ENCODE measurements at regions not wholly inside any gene's neighbourhood (a gene's known extent, or its start where the extent isn't known, plus 50 kb on each side); places are given as distances from the start of the nearest gene placed in this dataset.
"Not testable (repeated sequence)": the region's sequence is repeated elsewhere in the genome, so short reads cannot be mapped to it uniquely, and the experiment has no call there.

DNA sequence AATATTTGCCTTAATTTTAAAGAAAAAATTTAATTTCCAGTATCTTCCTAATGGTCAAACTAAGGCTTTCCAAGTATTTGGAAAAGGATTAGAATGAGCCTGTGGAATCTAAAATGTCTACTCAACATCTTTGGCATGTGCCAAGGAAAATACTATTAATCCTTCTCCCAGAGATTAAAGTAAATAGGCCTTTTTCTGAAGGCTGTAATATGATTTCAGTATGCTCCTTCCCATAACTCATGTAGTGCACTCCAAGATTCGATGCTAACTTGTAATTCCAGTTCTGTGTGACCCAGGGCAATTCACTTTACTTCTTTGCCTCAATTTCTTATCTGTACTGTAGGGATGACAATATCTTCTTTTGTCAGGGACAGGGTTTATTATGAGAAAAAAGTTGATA lies 196.9 kb downstream of the ZIC5 start:
- no peak for DNase-seq (ENCODE audit: low read depth)

DNA sequence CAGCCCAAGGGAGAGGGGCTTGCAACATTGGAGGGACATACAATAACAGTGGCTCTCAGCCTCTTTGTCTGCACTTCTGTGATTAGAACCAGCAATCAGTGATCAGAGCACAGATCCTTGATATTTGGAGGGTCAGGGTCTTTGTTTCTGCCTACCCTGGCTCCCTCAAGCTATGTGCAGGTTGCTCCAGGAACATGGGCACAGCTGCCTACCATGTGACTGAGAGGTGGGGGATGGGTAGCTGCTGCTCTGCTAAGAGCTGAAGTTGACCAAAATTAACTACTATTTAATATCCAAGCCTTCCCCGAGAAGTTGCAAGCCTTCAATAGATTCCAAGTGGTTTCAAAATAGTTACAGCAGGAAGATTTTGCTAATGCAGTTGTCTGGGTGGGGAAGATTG lies 202.6 kb downstream of the ZIC5 start:
- no peak for DNase-seq (ENCODE audit: low read depth)

DNA sequence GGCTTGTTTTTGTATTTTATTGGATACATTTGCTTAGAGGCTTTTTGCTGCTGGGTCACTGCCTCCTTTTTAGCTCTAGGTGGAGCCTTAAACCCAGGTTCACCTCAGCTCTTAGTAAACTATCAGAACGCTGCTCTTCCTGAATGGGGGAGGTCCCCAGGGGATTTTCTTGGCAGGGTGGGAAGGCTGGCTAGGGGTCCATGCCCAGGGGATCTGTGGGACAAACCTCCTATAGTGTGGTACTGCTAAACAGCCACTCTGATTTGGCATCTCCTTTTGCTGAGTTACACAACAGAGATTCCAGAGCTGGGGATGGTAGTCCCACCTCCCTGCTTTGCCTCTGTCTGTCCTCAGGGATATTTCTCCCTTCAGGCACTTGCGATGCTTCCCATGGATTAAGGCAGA lies 204.9 kb downstream of the ZIC5 start:
- DNase-seq (ENCODE audit: low read depth) = no peak

DNA sequence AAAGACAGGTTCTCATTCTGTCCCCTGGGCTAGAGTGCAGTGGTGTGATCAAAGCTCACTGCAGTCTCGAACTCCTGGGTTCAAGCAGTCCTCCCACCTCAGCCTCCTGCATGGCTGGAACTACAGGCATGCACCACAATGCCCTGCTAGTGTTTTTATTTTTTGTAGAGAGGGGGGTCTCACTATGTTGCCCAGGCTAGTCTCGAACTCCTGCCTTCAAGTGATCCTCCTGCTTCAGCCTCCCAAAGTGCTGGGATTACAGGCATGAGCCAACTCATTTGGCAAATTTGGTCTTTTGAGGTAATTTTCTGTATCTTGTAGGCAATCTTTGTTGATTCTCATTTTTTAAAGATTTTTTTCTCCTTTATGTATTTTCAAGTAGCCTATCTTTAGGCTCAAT lies 205.7 kb downstream of the ZIC5 start:
- DNase-seq (ENCODE audit: low read depth) = no peak

DNA sequence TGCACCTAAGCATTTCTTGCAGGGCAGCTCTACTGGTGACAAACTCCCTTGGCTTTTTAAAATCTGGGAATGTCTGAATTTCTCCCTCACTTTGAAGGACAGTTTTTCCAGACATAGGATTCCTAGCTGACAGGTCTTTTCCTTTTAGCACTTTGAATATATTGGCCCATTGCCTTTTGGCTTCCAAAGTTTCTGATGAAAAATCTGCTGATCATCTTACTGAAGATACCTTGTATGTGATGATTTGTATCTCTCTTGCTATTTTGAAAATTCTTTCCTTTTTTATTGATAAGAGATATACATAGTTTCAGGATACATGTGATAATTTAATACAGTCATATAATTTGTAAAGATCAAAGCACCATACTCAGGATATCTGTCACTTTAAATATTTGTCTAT lies 211.1 kb downstream of the ZIC5 start:
- DNase-seq (ENCODE audit: low read depth) = no peak

DNA sequence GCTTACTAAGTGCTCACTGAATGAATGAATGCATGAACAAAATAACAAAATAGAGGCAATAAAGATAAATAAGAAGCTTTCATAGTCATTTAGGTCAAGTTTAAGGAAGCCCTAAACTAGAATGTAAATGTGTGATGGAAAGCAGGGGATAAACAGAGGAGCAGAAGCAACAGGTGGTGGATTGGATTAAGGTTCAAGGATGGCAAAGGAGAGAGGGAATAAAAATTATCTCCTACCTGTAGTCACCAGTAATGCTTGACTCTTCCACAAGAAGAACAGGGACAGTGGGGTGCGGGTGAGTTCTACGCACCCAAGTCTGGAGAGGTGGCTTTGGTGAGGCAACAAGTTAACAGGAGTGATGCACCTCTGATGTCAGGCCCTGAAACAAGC lies 212.4 kb downstream of the ZIC5 start:
- no peak for DNase-seq (ENCODE audit: low read depth)

DNA sequence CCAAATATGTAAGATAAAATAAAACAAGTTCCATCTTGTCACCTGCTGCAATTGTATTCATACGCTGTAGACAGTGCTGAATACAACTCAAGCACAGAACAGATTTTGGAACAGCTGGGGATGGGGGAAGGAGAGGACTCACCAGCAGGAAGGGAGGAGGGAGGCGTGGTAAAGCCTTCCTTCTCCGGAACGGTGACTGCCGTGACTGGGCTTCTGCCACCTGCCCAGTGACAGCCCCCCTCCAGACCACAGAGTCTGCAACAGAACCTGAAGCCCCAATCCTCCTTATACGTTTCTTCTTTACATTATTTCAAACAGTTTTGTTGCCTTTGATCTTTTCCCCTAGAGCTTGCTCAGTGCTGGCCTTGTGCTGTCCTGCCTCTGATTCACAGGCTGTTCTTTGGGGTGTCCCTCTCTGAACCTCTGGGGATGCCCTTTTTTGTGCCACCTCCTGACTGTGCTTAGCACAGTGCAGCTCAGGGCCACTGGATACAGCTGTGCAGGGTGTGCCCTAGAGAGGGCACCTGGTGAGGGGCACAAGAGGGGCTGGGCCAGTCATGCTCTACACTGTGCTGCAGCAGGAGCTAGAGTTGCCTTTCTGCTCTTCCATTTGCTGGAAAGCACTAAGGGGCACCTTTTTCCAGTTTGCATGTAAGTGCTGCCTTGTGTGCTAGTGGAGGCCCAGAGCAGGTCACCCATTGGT lies 213.0 kb downstream of the ZIC5 start:
- no peak for DNase-seq (ENCODE audit: low read depth)

DNA sequence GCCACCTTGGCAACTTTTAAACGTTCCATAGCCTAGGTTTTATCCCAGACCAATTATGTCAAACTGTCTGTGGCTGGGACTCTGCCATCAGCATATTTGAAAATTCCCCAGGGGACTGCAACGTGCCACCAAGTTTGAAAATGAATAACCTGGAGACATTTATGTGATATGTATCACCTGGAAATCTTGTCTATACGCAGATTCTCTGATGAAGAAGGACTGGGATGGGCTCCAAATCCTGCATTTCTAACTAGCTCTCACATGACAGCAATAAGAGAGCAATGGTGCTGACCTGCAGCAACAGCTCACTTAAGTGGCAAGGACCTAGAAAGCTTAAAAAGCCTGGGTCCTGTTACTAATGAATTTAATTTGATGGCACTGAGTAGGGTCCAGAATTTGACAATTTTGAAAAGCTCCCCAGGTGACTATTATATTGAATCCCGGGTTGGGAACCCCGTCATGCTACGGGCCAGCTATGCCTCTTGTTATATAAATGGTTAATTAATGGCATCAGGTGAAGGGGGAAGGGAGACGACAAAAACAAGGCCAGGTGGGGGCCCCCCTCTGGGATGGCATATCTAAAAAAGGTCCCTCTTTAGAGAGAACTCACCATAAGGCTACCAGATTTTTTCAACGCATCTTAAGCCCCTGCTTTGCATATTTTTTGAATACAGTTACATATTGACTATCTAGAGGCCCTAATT lies 213.7 kb downstream of the ZIC5 start:
- no peak for DNase-seq (ENCODE audit: low read depth)

DNA sequence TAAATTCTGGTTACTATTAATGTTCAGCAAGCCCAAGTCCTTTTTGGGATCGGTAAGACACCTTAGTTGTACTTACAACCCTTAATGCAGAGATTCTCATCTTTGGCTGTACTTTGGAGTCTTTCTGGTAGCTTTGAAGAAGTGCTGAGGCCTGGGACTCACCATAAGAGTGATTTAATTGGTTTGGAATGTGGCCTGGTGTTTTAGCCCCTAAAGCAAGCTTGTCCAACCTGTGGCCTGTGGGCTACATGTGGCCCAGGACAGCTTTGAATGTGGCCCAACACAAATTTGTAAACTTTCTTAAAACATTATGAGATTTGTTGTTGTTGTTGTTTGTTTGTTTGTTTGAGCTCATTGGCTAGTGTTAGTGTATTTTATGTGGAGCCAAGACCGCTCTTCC lies 215.3 kb downstream of the ZIC5 start:
- DNase-seq (ENCODE audit: low read depth) = no peak

DNA sequence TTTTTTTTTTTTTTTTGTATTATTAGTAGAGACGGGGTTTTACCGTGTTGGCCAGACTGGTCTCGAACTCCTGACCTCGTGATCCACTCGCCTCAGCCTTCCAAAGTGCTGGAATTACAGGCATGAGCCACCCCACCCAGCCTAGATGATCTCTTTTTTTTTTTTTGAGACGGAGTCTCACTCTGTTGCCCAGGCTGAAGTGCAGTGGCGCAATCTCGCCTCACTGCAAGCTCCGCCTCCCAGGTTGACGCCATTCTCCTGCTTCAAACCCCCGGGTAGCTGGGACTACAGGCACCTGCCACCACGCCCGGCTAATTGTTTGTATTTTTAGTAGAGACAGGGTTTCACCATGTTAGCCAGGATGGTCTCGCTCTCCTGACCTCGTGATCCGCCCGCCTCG lies 216.8 kb downstream of the ZIC5 start:
- DNase-seq (ENCODE audit: low read depth) = not testable (repeated sequence)

DNA sequence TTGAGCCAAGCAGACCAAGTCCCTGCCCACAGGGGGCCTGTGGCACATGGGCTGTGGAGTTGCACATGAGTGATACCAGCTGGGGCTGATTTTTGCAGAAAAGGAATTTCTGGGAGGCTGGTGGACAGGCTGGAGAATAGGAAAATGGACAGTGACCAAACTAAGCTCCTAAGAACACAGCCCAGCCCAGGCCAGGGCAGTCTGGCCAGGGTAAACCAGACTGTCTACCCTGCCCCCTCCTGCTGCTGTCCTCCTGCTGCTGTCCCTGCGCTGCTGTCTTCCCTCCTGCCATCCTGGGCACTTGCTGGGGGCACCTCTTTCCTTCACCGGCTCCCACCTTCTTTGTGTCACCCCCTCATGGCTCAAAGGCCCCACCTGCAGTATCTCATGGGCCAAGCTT lies 219.2 kb downstream of the ZIC5 start:
- no peak for DNase-seq (ENCODE audit: low read depth)

DNA sequence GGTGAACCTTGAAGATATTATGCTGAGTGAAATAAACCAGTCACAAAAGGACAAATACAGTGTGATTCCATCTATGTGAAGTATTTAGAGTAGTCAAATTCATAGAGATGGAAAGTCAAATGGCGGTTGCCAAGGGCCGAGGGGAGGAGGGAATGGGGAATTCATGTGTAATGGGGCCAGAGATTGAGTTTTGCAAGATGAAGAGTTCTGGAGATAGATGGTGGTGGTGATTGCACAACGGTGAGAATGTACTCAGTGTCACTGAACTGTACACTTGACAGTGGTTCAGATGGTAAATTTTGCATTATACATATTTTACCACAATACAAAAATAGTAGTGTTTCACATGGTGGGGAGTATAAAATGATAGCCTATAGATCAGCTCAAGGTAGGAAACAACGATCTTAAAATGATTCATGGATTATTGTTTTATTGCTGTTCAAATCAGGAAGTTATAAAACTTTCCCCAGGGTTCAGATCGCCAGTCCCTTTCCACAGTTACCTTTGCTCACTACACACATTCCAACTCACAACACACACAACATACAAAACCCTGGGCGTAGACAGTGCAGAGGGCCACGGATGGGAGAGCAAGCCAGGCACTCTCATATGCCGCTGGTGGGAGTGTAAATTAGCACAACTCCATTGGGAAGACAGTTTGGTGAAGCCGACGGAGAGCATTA lies 219.9 kb downstream of the ZIC5 start:
- DNase-seq (ENCODE audit: low read depth) = no peak

DNA sequence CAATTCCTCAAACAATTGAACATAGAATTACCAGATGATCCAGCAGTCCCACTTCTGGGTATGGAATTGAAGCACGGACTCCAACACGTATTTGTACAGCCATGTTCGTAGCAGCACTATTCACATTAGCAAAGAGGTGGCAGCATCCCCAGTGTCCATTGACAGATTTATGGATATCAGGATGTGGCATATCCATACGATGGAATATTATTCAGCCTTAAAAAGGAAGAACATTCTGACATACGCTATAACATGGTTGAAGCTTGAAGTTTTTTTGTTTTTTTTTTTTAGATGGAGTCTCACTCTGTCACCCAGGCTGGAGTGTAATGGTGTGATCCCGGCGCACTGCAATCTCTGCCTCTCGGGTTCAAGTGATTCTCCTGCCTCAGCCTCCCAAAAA lies 220.6 kb downstream of the ZIC5 start:
- DNase-seq (ENCODE audit: low read depth) = no peak

DNA sequence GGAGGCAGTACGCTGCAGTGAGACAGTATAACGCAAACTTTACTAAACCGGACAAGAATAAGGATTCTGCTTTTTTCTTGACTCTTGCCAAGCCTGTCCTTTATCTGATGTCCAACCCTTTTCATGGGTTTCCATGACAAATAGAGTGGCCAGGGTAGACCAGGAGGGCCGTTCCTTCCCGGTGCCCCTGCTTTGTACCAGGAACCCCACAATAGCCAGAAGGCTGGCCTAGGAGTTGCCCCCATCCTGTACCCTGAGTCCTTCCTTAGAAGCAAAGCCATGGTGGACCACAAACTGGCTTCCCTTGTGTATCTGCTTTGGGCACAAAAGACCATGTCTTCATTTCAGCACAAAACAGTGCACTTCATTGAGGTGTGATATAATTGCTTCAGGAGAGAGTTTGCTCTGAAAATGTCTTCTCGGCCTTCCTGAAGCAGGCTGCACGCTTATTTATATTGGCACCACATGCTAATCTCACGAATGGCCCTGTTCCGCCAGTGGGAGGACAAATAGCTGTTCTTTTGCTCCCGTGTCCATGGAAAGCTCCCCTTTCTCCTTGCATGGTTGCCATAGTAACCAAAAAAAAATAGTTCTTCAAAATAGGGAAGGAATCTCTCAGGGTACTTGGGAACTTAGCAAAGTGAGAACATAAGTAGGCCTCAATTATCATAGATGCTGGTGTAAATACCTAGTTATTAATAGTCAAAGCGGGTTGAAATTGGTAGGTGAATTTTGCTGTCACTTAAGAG lies 222.1 kb downstream of the ZIC5 start:
- no peak for DNase-seq (ENCODE audit: low read depth)

DNA sequence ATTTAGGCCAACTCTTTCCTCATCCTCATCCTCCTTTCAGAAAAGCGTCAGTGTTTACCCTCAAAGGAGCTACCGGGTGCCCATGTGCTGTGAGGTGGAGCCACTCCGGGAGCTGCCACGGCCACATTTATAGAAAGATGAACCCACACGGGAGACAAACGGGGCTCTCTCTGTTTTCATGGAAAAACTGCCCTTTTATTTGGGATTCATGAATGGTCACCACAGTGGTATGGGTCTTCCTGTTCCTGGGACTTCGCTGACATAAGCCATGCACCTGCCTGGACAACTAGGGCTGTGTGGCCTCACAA lies 224.2 kb downstream of the ZIC5 start:
- DNase-seq (ENCODE audit: low read depth) = no peak

DNA sequence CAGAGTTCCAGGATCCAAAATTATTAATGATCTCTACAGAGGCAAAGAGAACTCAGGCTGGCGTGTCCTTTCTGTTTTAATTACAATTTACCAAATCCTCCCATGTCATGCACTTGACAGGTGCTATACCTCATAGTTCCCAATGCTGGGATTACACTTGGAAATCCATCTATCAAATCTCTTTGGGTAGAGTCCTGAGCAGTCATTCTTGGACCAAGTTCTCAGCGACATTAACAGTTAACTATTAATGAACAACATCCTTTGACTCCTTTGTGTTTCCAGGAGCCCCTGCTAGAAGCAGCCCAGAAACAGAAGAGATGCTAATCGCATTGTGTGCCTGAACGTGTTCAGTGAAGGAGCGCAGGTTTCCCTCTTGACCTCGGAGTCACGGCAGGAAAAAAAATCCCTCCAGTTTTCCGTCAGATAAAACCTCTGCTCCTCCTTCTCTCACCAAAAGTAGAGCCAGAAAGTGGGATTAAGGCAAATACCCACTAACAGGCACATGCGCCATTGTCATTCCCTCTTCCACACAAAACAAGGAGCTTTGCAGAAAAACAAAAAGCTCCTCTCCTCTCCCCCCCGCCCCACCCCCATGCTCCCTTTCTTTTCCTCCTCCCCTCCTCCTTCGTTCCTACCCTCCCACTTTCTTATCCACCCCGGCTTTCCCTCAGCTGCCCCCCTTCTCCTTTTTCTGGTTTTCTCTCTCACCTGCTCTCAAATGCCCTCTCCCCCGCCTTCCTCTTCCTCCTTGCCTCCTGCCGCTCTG lies 224.7 kb downstream of the ZIC5 start:
- DNase-seq (ENCODE audit: low read depth) = no peak

DNA sequence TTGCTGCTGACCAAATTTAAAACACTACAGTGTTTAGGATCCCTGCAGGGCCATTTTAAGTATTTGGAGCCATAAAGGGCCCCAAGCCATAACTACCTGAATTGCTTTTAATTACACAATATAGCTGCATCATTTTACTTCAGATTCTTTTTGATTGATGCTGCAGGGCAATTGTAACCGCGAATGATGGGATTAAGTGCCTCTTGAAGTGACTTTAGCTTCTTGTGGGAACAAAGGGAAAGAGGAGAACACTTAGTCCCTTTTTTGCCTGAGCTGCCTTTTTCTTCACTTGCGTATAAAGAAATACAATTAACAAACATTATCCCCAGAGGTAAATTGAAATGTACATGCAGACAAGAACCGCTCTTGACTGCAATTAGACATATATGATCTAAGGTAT lies 228.5 kb downstream of the ZIC5 start:
- DNase-seq (ENCODE audit: low read depth) = no peak

DNA sequence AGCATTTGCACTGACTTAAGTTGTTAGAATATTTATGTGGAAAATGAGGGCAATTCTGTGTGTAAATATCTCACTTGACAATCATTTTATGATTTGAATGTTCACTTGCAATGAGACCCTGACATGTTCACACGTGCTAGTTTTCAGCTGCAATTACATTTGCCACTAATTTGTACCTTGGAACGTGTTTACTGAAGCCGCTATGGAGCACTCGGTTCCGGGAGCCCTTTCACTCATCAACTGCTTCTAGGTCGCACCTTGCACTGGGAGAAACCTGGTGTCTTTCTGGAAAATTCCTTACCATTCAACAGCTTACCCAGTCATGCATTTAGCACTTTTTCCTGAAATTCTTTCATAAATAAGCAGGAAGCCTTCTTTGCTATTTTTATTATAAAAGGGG lies 229.6 kb downstream of the ZIC5 start:
- no peak for DNase-seq (ENCODE audit: low read depth)

DNA sequence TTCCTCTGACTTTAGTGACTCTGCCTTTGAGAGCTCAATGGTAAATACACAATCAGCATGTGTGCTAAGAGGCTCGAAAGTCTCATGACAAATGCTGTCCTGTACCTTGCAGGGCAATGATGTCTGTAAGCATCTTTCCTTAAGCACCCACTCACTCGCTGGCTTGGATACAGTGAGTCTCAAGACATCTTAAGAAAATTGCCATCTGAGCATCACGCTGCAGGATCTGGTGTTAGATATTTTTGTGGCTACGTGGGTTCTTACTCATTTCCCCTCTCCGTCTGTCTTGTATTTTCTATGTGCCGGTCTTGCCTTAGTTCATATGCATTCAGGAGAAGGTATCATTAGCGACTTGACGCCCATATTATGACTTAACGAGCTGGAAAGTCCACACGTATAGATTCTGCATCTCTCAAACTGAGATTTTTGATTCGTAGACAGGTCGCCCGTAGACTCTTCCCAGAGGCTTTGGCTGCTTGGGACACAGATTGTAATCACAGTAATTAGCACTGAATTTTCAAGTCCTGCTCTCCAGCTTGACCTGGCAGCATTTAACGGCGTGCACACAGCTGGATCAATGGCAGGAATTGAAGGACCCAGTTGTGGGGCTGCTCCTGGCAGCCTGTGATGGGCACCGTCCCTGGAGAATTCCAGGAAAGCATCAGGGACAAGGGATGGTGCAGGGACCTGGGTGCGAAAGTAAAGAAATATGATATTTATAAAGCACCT lies 231.2 kb downstream of the ZIC5 start:
- no peak for DNase-seq (ENCODE audit: low read depth)

DNA sequence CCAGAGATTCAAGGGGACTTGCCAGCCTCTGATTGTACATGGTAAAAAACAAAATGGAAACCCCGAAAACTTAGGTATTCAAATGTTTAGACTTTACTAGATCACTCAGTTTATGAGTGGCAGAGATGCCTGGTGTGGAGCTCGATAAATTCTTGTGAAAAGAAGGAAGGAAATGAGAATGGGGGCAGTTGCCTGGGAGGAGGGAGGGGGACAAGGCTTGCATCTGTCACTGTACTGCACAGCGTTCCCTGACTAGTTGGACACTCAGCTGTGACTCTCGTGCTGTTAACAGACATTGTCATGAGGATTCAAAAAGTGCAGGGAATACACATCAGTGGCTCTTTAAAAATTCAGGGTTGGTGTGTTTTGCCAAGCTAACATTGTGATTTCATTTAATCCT lies 232.9 kb downstream of the ZIC5 start:
- no peak for DNase-seq (ENCODE audit: low read depth)

DNA sequence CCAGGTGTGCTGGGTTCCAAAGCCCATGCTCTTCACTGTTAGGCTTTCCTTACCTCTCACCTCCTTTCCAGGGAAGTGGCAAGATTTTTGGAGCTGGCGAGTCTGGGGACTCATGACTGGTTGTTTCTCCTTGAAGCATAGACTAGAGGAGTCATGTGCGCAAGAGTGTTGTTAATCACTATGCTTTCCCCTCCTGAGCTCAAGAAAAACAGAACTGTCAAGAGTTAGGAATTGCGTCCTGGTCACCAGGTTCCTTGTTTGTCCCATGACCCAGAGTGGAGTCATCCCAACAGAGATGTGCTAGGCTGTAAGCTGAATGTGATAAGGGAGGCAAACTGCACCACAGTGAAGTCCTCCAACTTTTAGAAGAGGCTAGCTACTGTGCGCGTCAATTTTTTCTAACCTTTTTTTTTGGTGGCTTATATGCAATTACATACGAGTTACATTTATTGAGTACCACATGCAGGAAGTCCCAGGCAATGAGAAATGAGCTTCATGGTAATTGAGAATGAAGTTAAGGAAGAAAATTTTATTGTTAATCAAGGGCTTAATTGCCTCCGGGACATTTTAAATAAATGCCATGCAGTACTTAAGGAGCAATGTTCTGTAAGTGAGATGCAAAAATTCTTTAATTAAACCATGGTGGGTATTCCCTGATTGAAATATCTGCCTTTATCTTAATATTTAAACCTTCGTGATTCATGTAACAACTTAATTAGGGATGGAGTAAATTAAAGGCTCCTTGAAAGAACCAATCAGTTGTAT lies 233.9 kb downstream of the ZIC5 start:
- no peak for DNase-seq (ENCODE audit: low read depth)

Data from activated T-helper 9 cell treated with anti-CD3 and anti-CD28 coated beads, Interleukin-2, amount 50 U/mL, for 16 hours (primary cell).